ENCODE measurements at regions not wholly inside any gene's neighbourhood (a gene's known extent, or its start where the extent isn't known, plus 50 kb on each side); places are given as distances from the start of the nearest gene placed in this dataset.
A peak's percentile ranks its signal among the peaks of the same experiment; 100 is the strongest.

- no peak overlapping the region for H3K27ac ChIP-seq (ENCODE audit: control insufficient read depth, insufficient read depth)
- RAD21 ChIA-PET (ENCODE audit: unreplicated experiment): no interaction called here
- BruUV-seq (replicated peaks): no TSS peak
- TF ChIP-seq MTA2 (IDR thresholded peaks at IDR 0.05; ENCODE audit: low read depth) (peak; percentile 64), IRF4 (IDR thresholded peaks at IDR 0.05; ENCODE audit: low read depth, low read length) (no peak), RFX5 (IDR thresholded peaks at IDR 0.05; ENCODE audit: low read depth, low read length) (no peak), ZBTB33 (IDR thresholded peaks at IDR 0.05) (no peak), ZNF24 (IDR thresholded peaks at IDR 0.05) (peak; percentile 86), TARDBP (IDR thresholded peaks at IDR 0.05; ENCODE audit: borderline replicate concordance) (no peak), MYC (IDR thresholded peaks at IDR 0.05; ENCODE audit: insufficient read depth, insufficient read length, insufficient replicate concordance, low read length, severe bottlenecking) (no peak)
- H3K9ac ChIP-seq (ENCODE audit: control insufficient read depth, insufficient read depth, low read length): no peak overlapping the region
- no peak overlapping the region for H3K4me3 ChIP-seq
- H3K27me3 ChIP-seq (replicated peaks in 1 of 2; ENCODE audit: control insufficient read depth in 2 of 2, insufficient read depth in 2 of 2, low read length in 1 of 2): no peaks in the 10 kb centered on the region
- SMC1A ChIA-PET (ENCODE audit: uncharacterized antibody, unreplicated experiment): interaction anchor here (1.5 kb wide), 1 partner anchor 13 kb away, joined by 6 read pairs; no protein-coding TSS in a partner anchor
- ATAC-seq (peak; percentile 63), DNase-seq (ENCODE audit: low read depth, low spot score) (no peak), FAIRE-seq (no peak)
- CTCF ChIA-PET: interaction anchor here (0.7 kb wide), 1 partner anchor 444 kb away, joined by 3 read pairs; no protein-coding TSS in a partner anchor
- in situ Hi-C loops (cut with MboI) (no loop called here), intact Hi-C loops (cut with micrococcal nuclease; ENCODE audit: unreplicated experiment) (no loop called here)
- H2AFZ ChIP-seq (ENCODE audit: control insufficient read depth, low read depth, low read length): no peak overlapping the region
- H3K36me3 ChIP-seq (ENCODE audit: control insufficient read depth in 2 of 2, insufficient read depth in 2 of 2, low read length in 1 of 2): no peaks in the 10 kb centered on the region
- no peaks in the 10 kb centered on the region for H3K79me2 ChIP-seq (ENCODE audit: control insufficient read depth, insufficient read depth, low read length)
- no peaks in the 10 kb centered on the region for H3K4me1 ChIP-seq (ENCODE audit: control insufficient read depth, insufficient read depth, low read length)
- no peaks in the 10 kb centered on the region for H3K9me3 ChIP-seq (replicated peaks; ENCODE audit: control insufficient read depth, insufficient read depth, low read length)
- H3K4me2 ChIP-seq (ENCODE audit: control insufficient read depth, insufficient read depth): no peak overlapping the region
- POLR2A ChIA-PET: interaction anchor here (0.6 kb wide), 1 partner anchor 25 kb away, joined by 3 read pairs; no protein-coding TSS in a partner anchor
- H4K20me1 ChIP-seq (ENCODE audit: control insufficient read depth, insufficient read depth): no peaks in the 10 kb centered on the region
These were observed 828.4 kb upstream of the ATXN8OS start for GRCh38 chr13:69279213-69279612.

GRCh38 chr13:69274231-69274630 lies 833.4 kb upstream of the ATXN8OS start:
- CTCF ChIA-PET: no interaction called here
- Histone ChIP-seq H3K4me1 (ENCODE audit: control insufficient read depth, insufficient read depth, low read length) (no peaks in the 10 kb centered on the region), H2AFZ (ENCODE audit: control insufficient read depth, low read depth, low read length) (no peak overlapping the region), H3K36me3 (ENCODE audit: control insufficient read depth in 2 of 2, insufficient read depth in 2 of 2, low read length in 1 of 2) (no peaks in the 10 kb centered on the region), H3K9ac (ENCODE audit: control insufficient read depth, insufficient read depth, low read length) (no peak overlapping the region), H3K4me2 (ENCODE audit: control insufficient read depth, insufficient read depth) (no peak overlapping the region), H3K27me3 (replicated peaks in 1 of 2; ENCODE audit: control insufficient read depth in 2 of 2, insufficient read depth in 2 of 2, low read length in 1 of 2) (no peaks in the 10 kb centered on the region), H4K20me1 (ENCODE audit: control insufficient read depth, insufficient read depth) (no peaks in the 10 kb centered on the region), H3K9me3 (replicated peaks; ENCODE audit: control insufficient read depth, insufficient read depth, low read length) (no peaks in the 10 kb centered on the region; the same call in 2 of the 3 replicates), H3K79me2 (ENCODE audit: control insufficient read depth, insufficient read depth, low read length) (no peaks in the 10 kb centered on the region), H3K27ac (ENCODE audit: control insufficient read depth, insufficient read depth) (no peak overlapping the region), H3K4me3 (no peak overlapping the region)
- SMC1A ChIA-PET (ENCODE audit: uncharacterized antibody, unreplicated experiment): interaction anchor here (0.7 to 1.6 kb wide), 2 partner anchors 13 kb away, joined by 3 read pairs; no protein-coding TSS in a partner anchor
- POLR2A ChIA-PET: no interaction called here
- ATAC-seq (no peak), DNase-seq (ENCODE audit: low read depth, low spot score) (no peak), FAIRE-seq (no peak)
- BruUV-seq (replicated peaks): no TSS peak
- in situ Hi-C loops (cut with MboI): no loop called here
- intact Hi-C loops (cut with micrococcal nuclease; ENCODE audit: unreplicated experiment): no loop called here
- RAD21 ChIA-PET (ENCODE audit: unreplicated experiment): no interaction called here
- TF ChIP-seq KDM1A (IDR thresholded peaks at IDR 0.05; ENCODE audit: borderline replicate concordance) (no peak), ZBED1 (IDR thresholded peaks at IDR 0.05; ENCODE audit: borderline replicate concordance) (no peak), SIN3A (IDR thresholded peaks at IDR 0.05; ENCODE audit: low read depth, low read length) (no peak), PML (IDR thresholded peaks at IDR 0.05; ENCODE audit: low read length) (no peak), MLLT1 (IDR thresholded peaks at IDR 0.05) (no peak), IRF5 (IDR thresholded peaks at IDR 0.05; ENCODE audit: borderline replicate concordance) (no peak), BCL11A (IDR thresholded peaks at IDR 0.05; ENCODE audit: low read depth, low read length) (no peak), PAX8 (IDR thresholded peaks at IDR 0.05) (no peak), SRF (IDR thresholded peaks at IDR 0.05; ENCODE audit: low read depth in 2 of 2, low read length in 2 of 2) (no peak)
- WGBS (ENCODE audit: insufficient coverage, insufficient replicate concordance, low lambda C conversion rate, missing lambda C conversion rate): 0% methylated on average over 1 of the region's 1 CpG
